ENCODE measurements at regions not wholly inside any gene's neighbourhood (a gene's known extent, or its start where the extent isn't known, plus 50 kb on each side); places are given as distances from the start of the nearest gene placed in this dataset.

DNA sequence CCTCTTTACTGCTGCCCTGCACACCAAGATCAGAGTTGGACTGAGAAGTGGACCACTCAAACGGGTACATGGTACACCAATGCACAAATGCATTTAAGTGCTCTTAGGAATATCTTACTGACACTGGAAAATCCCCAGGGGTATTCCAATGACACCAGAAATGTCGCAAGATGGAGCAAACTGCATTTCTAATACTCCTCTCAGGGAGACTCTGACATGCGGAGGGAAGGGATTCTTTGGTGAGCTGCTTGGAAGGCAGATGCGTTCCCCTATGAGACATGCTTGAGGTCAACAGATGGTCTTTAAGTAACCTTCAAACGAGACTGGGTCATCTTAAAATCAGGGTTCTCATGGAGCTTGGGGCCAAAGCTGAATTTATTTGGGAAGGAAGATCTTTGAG lies 521.8 kb upstream of the TCF4 start:
- H3K36me3 ChIP-seq (ENCODE audit: low read depth, missing control alignments), result no peaks in the 10 kb centered on the region
- WGBS, 2 donors, result 87 to 97% methylated on average over 5 of the region's 5 CpGs
- DNase-seq, result no peak
- intact Hi-C loops (cut with DNase I; ENCODE audit: low total_unique reads), result no loop called here
- H3K27ac ChIP-seq, result no peak overlapping the region
- TF ChIP-seq, protein P1, sequence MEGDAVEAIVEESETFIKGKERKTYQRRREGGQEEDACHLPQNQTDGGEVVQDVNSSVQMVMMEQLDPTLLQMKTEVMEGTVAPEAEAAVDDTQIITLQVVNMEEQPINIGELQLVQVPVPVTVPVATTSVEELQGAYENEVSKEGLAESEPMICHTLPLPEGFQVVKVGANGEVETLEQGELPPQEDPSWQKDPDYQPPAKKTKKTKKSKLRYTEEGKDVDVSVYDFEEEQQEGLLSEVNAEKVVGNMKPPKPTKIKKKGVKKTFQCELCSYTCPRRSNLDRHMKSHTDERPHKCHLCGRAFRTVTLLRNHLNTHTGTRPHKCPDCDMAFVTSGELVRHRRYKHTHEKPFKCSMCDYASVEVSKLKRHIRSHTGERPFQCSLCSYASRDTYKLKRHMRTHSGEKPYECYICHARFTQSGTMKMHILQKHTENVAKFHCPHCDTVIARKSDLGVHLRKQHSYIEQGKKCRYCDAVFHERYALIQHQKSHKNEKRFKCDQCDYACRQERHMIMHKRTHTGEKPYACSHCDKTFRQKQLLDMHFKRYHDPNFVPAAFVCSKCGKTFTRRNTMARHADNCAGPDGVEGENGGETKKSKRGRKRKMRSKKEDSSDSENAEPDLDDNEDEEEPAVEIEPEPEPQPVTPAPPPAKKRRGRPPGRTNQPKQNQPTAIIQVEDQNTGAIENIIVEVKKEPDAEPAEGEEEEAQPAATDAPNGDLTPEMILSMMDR (IDR thresholded peaks at IDR 0.05), result no peak
- no peak for TF ChIP-seq POLR2A (IDR thresholded peaks at IDR 0.05)
- no peaks in the 10 kb centered on the region for H3K27me3 ChIP-seq
- H3K4me1 ChIP-seq, result no peaks in the 10 kb centered on the region
- no peaks in the 10 kb centered on the region for H3K9me3 ChIP-seq
- no peak overlapping the region for H3K4me3 ChIP-seq

DNA sequence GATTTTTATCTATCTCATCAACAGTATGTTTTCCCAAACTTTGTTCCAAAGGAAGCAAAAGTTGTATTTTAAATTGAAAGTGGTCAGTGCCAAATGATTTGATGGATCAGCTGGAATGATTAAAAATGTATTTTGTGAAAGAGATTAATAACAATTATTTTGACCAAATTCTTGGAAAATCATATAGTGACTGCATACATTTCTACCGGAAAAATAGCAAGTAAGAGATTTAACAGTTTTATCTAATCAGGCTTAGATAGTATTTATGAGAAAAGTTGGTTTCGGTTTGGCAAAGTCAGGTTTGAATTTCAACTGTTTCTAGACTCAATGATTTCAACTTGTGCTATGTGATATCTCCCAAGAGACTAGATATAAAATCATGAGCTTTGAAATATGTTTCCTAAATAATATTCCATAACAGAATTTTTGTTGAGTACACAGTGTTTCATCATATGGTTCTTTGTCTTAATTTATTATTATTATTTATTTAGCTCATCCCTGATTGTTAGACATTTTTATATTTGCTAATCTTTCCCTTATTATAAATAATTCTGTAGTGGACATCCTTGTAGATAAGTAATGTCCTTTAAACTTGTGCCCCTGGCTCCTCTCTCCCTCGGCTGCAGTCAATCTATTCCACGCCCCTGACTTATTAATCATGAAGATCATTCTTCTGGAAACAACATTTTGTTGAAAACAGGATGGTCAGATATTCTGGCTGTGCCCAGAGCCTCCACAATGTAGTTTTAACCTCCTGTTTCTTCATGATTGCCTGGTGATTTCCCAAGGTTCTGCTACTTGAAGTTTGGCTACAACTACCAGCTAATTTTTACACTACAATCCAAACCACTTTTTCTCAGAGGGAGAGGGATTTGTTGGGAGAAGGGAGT lies 520.7 kb upstream of the TCF4 start:
- Histone ChIP-seq H3K4me3 (no peak overlapping the region), H3K27ac (peak overlapping the region in 1 of 2 donors; percentile 4), H3K4me1 (no peaks in the 10 kb centered on the region), H3K9me3 (no peaks in the 10 kb centered on the region), H3K36me3 (ENCODE audit: low read depth, missing control alignments) (no peaks in the 10 kb centered on the region), H3K27me3 (no peaks in the 10 kb centered on the region)
- TF ChIP-seq, protein P1 (IDR thresholded peaks at IDR 0.05), result no peak
- no peak for TF ChIP-seq POLR2A (IDR thresholded peaks at IDR 0.05)
- WGBS, 2 donors, result 54 to 62% methylated on average over 4 of the region's 4 CpGs
- no peak for DNase-seq
- intact Hi-C loops (cut with DNase I; ENCODE audit: low total_unique reads), result no loop called here

DNA sequence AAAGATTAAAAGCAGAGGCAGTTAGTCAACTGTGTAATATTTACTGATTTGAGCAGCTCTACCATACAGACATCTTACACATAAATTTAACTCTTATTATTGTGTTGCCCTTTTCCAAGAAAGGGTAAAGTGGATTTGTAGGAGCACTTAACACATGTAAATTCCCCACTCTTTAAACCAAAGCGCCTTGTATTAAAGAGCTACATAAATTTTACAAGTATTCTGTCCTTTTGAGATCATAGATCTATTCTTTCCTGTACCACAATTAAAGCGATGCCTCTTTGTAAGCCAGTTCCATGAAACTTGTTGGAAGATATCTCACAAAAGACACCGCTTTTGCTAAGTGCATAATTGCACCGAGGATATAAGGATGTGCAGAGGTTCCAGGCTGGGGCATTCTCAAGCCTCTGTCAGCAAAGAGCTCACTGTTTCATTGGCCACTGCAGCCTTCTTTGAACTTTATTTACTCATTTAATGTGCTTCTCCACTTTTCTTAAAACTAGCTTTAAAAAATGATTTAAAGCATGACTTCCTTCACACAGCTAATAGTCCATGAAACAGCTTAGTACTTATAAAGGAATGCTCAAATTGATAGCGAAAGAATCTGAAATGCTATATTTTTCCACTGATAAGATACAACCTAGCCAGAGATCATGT lies 520.0 kb upstream of the TCF4 start:
- no peaks in the 10 kb centered on the region for H3K9me3 ChIP-seq
- intact Hi-C loops (cut with DNase I; ENCODE audit: low total_unique reads), result no loop called here
- no peaks in the 10 kb centered on the region for H3K36me3 ChIP-seq (ENCODE audit: low read depth, missing control alignments)
- H3K27ac ChIP-seq, result no peak overlapping the region
- 65 to 74% methylated on average over 5 of the region's 5 CpGs for WGBS, 2 donors
- no peak overlapping the region for H3K4me3 ChIP-seq
- no peak for TF ChIP-seq POLR2A (IDR thresholded peaks at IDR 0.05)
- TF ChIP-seq, protein P1 (IDR thresholded peaks at IDR 0.05), result no peak
- no peaks in the 10 kb centered on the region for H3K4me1 ChIP-seq
- no peaks in the 10 kb centered on the region for H3K27me3 ChIP-seq
- DNase-seq, result no peak

DNA sequence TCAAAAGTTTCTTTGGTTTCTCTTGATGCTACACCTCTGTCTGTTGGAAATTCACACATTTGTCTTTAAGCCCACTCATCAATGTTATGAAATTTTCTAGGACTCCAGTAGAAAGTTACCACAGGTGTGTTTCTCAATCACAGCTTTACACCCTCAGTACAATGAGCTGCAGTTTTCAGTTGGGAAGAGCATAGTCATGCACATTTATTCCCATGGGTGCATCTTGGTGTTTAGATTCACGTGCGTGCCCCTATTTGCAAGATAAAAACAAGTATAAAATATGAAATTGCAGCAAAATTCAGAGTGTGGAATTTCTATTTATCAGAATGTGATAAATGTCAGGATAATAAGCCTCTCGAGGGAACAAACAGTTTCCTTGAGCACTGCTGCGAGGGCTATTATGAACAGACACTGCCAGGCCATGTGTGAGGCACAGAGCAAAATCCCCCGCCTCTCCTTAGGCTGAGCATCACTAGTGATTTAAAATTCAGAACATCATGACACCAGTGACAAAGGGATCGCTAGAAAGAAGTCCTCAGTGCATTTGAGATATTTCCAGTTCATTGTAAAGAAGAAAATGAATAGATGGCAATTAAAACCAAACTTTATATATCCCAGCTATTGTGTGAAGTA lies 512.2 kb upstream of the TCF4 start:
- Histone ChIP-seq H3K36me3 (ENCODE audit: low read depth, missing control alignments) (no peaks in the 10 kb centered on the region), H3K27me3 (no peaks in the 10 kb centered on the region), H3K4me3 (no peak overlapping the region), H3K9me3 (no peaks in the 10 kb centered on the region), H3K27ac (no peak overlapping the region), H3K4me1 (no peaks in the 10 kb centered on the region)
- TF ChIP-seq POLR2A (IDR thresholded peaks at IDR 0.05), result no peak
- TF ChIP-seq, protein P1 (IDR thresholded peaks at IDR 0.05), result no peak
- intact Hi-C loops (cut with DNase I; ENCODE audit: low total_unique reads), result no loop called here
- no peak for DNase-seq
- WGBS, 2 donors, result 54 to 66% methylated on average over 6 of the region's 6 CpGs
